Caco-2 (cell line): ENCODE measurements at regions not wholly inside any gene's neighbourhood (a gene's known extent, or its start where the extent isn't known, plus 50 kb on each side); places are given as distances from the start of the nearest gene placed in this dataset.

Experiments used
- BruUV-seq: library from RNA; stranded (reverse); fragments of 400-500 nt; replicated peaks from 2 replicates; lab custom pipeline; 2021; lab: Mats Ljungman, UMichigan
- CTCF ChIA-PET: fragments of 300-600 bp; sonication (Branson Sonifier 250); formaldehyde crosslinking; loops from one replicate; lab custom pipeline; 2022; ENCODE audit warnings: antibody characterized with exemption; lab: Charles Lee
- POLR2A ChIA-PET: fragments of 300-600 bp; sonication (Branson Sonifier 250); formaldehyde crosslinking; loops from one replicate; lab custom pipeline; 2022; ENCODE audit warnings: antibody characterized with exemption; lab: Charles Lee
- DNase-seq, 2 experiments: peaks; one replicate each; pipeline versions ENCODE4 v3.0.0 to v3.0.0-alpha.2; 2020 to 2022
- H3K27me3 ChIP-seq: replicated peaks from 2 replicates; pipeline ENCODE4 v1.6.0; 2011; ENCODE audit warnings: low read length; ENCODE audit not compliant: control insufficient read depth, insufficient read depth
- H3K36me3 ChIP-seq: 2 replicates; pipeline ENCODE4 v1.5.1; 2011; ENCODE audit warnings: low read length; ENCODE audit not compliant: control insufficient read depth, insufficient read depth
- H3K4me1 ChIP-seq: fragments of 250-450 bp; sonication (Bioruptor Pico); 2 replicates; pipeline ENCODE4 v1.5.1; 2020; ENCODE audit warnings: mild to moderate bottlenecking
- H3K4me3 ChIP-seq: 2 replicates; pipeline ENCODE4 v1.5.1; 2011; ENCODE audit warnings: low read depth, mild to moderate bottlenecking, control low read depth, low read length
- H3K9me3 ChIP-seq: fragments of 250-450 bp; sonication (Bioruptor Pico); 2 replicates; pipeline ENCODE4 v1.5.1; 2020; ENCODE audit warnings: mild to moderate bottlenecking, moderate library complexity
- H3K27ac Mint-ChIP-seq: one replicate; pipeline ENCODE4 v1.8.0; 2022; ENCODE audit warnings: mixed read lengths; ENCODE audit not compliant: unreplicated experiment
- H3K27me3 Mint-ChIP-seq: one replicate; pipeline ENCODE4 v1.8.0; 2022; ENCODE audit warnings: mixed read lengths; ENCODE audit not compliant: insufficient read depth, unreplicated experiment
- H3K36me3 Mint-ChIP-seq: one replicate; pipeline ENCODE4 v1.8.0; 2022; ENCODE audit warnings: mild to moderate bottlenecking, mixed read lengths; ENCODE audit not compliant: insufficient read depth, unreplicated experiment
- H3K4me1 Mint-ChIP-seq: one replicate; pipeline ENCODE4 v1.8.0; 2022; ENCODE audit warnings: low read depth, mixed read lengths; ENCODE audit not compliant: unreplicated experiment
- H3K4me3 Mint-ChIP-seq: one replicate; pipeline ENCODE4 v1.8.0; 2022; ENCODE audit warnings: mild to moderate bottlenecking, moderate library complexity, mixed read lengths; ENCODE audit not compliant: unreplicated experiment
- H3K9me3 Mint-ChIP-seq: one replicate; pipeline ENCODE4 v1.8.0; 2022; ENCODE audit warnings: mixed read lengths; ENCODE audit not compliant: unreplicated experiment
- CTCF ChIP-seq, 2 experiments: fragments of 200-600 bp in 1 of 2; IDR thresholded peaks; 1 replicate in 1 of 2; 2 replicates in 1 of 2; pipeline versions ENCODE4 v1.5.1 to v1.8.0; 2011 to 2022; ENCODE audit warnings: antibody characterized with exemption in 1 of 2, control low read depth in 1 of 2, inconsistent platforms in 1 of 2, low read depth in 1 of 2, low read length in 1 of 2, mild to moderate bottlenecking in 1 of 2, moderate library complexity in 1 of 2; ENCODE audit not compliant: insufficient read depth in 1 of 2, severe bottlenecking in 1 of 2, unreplicated experiment in 1 of 2
- intact Hi-C: fragments of 100-400 bp; cut with micrococcal nuclease; formaldehyde crosslinking; loops from one replicate; pipeline ENCODE4 v1.10.0; 2022; ENCODE audit not compliant: unreplicated experiment

DNA sequence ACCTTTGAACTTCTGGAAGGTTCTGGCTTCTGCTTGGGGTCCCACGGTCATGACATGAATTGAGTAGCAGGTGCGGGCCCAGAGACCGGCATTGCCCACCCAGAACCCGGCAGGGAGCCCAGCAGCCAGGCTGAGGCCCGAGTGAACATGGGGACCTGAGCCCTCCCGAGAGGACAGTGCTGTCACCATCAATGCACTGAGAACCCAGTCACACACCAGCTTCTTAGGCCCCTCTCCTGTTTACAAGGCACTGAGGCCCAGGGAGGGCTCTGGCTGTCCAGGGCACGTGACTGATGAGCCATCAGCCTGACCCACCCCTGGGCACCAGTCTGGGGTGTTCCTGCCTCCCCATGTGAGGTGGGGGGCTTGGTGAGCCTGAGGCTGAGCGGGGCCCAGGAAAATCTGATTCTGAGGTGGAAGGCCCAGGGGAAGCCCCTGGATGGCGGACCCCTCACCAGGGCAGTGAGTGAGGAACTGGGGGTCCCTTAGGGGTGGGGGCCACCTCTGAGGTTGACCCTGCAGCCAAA is 60.3 kb upstream of the RNU6ATAC start:
- H3K4me3 Mint-ChIP-seq = no peak overlapping the region
- no peaks in the 10 kb centered on the region for H3K9me3 ChIP-seq
- H3K9me3 Mint-ChIP-seq = no peaks in the 10 kb centered on the region
- ChIA-PET CTCF (interaction anchor here (0.6 to 0.8 kb wide), 2 partner anchors 218 to 297 kb away, joined by 3 to 6 read pairs; no protein-coding TSS in a partner anchor), POLR2A (no interaction called here)
- no peaks in the 10 kb centered on the region for H3K4me1 ChIP-seq
- no peaks in the 10 kb centered on the region for H3K27me3 Mint-ChIP-seq
- H3K4me1 Mint-ChIP-seq = peaks cover 7% of the 10 kb centered on the region
- no peak for DNase-seq
- no peak overlapping the region for H3K27ac Mint-ChIP-seq
- H3K4me3 ChIP-seq = no peak overlapping the region
- intact Hi-C loops = no loop called here
- H3K36me3 ChIP-seq = no peaks in the 10 kb centered on the region
- no peaks in the 10 kb centered on the region for H3K36me3 Mint-ChIP-seq
- no TSS peak for BruUV-seq
- no peak for TF ChIP-seq CTCF (IDR thresholded peaks at IDR 0.05; ENCODE audit: insufficient read depth in 1 of 2, low read depth in 1 of 2, low read length in 1 of 2, severe bottlenecking in 1 of 2, unreplicated experiment in 1 of 2)
- no peaks in the 10 kb centered on the region for H3K27me3 ChIP-seq

- no peak for TF ChIP-seq CTCF (IDR thresholded peaks at IDR 0.05; ENCODE audit: insufficient read depth in 1 of 2, low read depth in 1 of 2, low read length in 1 of 2, severe bottlenecking in 1 of 2, unreplicated experiment in 1 of 2)
- Mint-ChIP-seq H3K27ac (peak overlapping the region; percentile 4), H3K4me1 (peaks cover 7% of the 10 kb centered on the region), H3K4me3 (no peak overlapping the region), H3K36me3 (no peaks in the 10 kb centered on the region), H3K27me3 (no peaks in the 10 kb centered on the region), H3K9me3 (no peaks in the 10 kb centered on the region)
- POLR2A ChIA-PET = no interaction called here
- Histone ChIP-seq H3K36me3 (no peaks in the 10 kb centered on the region), H3K27me3 (no peaks in the 10 kb centered on the region), H3K9me3 (no peaks in the 10 kb centered on the region), H3K4me1 (no peaks in the 10 kb centered on the region), H3K4me3 (no peak overlapping the region)
- no TSS peak for BruUV-seq
- intact Hi-C loops = no loop called here
- CTCF ChIA-PET = no interaction called here
- no peak for DNase-seq
These were observed 60.8 kb upstream of the RNU6ATAC start for GRCh38 chr9:134225186-134225585.

DNA sequence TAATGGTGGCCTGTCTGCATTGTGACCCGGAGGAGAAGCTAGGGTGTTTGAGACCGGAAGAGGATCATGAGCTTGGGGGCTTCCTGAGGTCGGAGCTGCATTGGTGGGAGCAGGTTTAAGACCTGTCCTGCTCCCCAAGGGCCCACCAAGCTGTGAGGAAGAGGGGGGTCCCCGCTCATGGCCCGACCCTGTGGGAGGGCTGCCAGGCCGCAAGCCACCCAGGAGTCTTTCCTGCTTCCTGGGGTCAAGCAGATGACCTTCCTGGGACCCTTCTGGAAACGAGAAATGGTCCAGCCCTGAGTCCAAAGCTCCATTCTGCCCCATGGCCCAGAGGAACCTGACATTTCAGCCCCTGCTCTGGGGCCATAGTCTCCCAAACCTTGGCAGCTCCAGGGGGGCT is 61.5 kb upstream of the RNU6ATAC start:
- H3K27me3 Mint-ChIP-seq = no peaks in the 10 kb centered on the region
- Histone ChIP-seq H3K9me3 (no peaks in the 10 kb centered on the region), H3K27me3 (no peaks in the 10 kb centered on the region), H3K4me1 (no peaks in the 10 kb centered on the region), H3K4me3 (no peak overlapping the region), H3K36me3 (no peaks in the 10 kb centered on the region)
- BruUV-seq = no TSS peak
- DNase-seq = no peak
- peak overlapping the region; percentile 4 for H3K27ac Mint-ChIP-seq
- ChIA-PET CTCF (interaction anchor here (1.0 kb wide), 1 partner anchor 55 kb away, joined by 3 read pairs; no protein-coding TSS in a partner anchor), POLR2A (no interaction called here)
- H3K36me3 Mint-ChIP-seq = no peaks in the 10 kb centered on the region
- no peak overlapping the region for H3K4me3 Mint-ChIP-seq
- peaks cover 7% of the 10 kb centered on the region for H3K4me1 Mint-ChIP-seq
- no peaks in the 10 kb centered on the region for H3K9me3 Mint-ChIP-seq
- no peak for TF ChIP-seq CTCF (IDR thresholded peaks at IDR 0.05; ENCODE audit: insufficient read depth in 1 of 2, low read depth in 1 of 2, low read length in 1 of 2, severe bottlenecking in 1 of 2, unreplicated experiment in 1 of 2)
- intact Hi-C loops = no loop called here
